Upper lobe of left lung (tissue), 4 donors: ENCODE measurements at regions not wholly inside any gene's neighbourhood (a gene's known extent, or its start where the extent isn't known, plus 50 kb on each side); places are given as distances from the start of the nearest gene placed in this dataset.

Source experiments
- EP300 ChIP-seq, 4 donors: sonication (generic); formaldehyde crosslinking; IDR thresholded peaks; one replicate each; pipeline ENCODE4 v1.5.1; 2017; ENCODE audit warnings: antibody characterized with exemption in 4 of 4, control low read depth in 2 of 4
- POLR2A ChIP-seq, 4 donors: fragments of 450-650 bp; IDR thresholded peaks; one replicate each; pipeline ENCODE4 v1.5.1; 2016 to 2017; ENCODE audit warnings: antibody characterized with exemption in 4 of 4, mild to moderate bottlenecking in 2 of 4
- POLR2AphosphoS5 ChIP-seq, 2 donors: sonication (generic); formaldehyde crosslinking; IDR thresholded peaks; one replicate each; pipeline ENCODE4 v1.5.1; 2017; ENCODE audit warnings: antibody characterized with exemption in 2 of 2
- TF ChIP-seq, protein P1 (sequence below), 6 experiments: fragments of 450-650 bp in 4 of 6; fragments of 200-600 bp in 2 of 6; sonication (generic) in 2 of 6; IDR thresholded peaks; one replicate each; pipeline ENCODE4 v1.5.1; 2016 to 2019; ENCODE audit warnings: antibody characterized with exemption in 6 of 6

GRCh38 chr17:65400701-65401100, 160.7 kb downstream of the AXIN2 start:
- TF ChIP-seq, protein P1, sequence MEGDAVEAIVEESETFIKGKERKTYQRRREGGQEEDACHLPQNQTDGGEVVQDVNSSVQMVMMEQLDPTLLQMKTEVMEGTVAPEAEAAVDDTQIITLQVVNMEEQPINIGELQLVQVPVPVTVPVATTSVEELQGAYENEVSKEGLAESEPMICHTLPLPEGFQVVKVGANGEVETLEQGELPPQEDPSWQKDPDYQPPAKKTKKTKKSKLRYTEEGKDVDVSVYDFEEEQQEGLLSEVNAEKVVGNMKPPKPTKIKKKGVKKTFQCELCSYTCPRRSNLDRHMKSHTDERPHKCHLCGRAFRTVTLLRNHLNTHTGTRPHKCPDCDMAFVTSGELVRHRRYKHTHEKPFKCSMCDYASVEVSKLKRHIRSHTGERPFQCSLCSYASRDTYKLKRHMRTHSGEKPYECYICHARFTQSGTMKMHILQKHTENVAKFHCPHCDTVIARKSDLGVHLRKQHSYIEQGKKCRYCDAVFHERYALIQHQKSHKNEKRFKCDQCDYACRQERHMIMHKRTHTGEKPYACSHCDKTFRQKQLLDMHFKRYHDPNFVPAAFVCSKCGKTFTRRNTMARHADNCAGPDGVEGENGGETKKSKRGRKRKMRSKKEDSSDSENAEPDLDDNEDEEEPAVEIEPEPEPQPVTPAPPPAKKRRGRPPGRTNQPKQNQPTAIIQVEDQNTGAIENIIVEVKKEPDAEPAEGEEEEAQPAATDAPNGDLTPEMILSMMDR (IDR thresholded peaks at IDR 0.05), result no peak
- TF ChIP-seq EP300 (IDR thresholded peaks at IDR 0.05) (no peak), POLR2AphosphoS5 (IDR thresholded peaks at IDR 0.05) (no peak), POLR2A (IDR thresholded peaks at IDR 0.05) (no peak)
